ENCODE measurements at regions not wholly inside any gene's neighbourhood (a gene's known extent, or its start where the extent isn't known, plus 50 kb on each side); places are given as distances from the start of the nearest gene placed in this dataset.

DNA sequence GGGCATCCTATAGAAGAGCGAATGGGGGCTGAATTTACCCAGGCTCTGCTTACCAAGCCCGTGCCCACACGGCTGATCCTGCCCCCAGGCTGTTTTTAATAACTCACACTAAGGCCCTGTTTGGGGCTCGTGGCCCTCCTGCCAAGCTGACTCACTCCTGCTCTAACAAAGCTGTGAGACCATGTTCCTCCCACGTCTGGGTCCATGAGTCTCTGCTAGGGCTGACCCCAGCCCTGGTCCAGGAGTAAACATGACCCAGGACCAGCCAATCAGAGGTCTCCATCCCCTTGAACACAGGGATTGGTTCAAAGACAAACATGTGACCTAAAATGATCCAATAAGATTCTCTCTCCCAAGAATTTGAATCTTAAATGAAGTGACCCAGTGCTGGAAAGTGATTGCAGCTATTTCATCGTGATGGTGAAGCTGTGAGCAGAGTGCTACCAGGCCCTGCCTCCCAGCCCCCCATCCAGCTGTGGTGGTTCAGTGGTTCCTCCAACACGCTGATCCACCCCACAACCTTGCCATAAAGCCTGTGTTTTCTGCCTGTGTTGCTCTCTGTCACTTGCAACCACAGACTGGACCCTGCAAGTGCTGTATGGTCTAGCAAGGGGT is 57.2 kb downstream of the C16orf82 start:
- DNase-seq (ENCODE audit: insufficient read length, low spot score) (no peak), FAIRE-seq (no peak)

DNA sequence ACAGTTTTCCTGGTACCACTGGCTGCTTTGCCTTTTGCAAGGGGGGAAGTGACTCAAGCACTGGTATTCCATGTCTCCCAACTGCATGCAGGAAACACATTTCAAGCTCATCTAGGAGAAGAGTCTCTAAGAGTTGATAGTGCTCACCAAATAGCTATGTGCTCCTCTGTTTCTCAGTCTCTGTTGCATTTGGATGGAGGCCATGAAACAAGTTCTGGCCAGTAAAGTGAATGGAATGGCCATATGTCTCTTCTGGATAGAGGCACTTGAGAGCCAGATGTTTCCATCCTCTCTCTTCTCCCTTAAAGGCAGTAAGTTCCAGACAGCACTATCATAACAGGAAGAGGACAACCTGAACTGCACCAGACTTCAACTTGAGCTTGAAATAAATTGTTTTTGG is 60.6 kb downstream of the C16orf82 start:
- DNase-seq (ENCODE audit: insufficient read length, low spot score) (no peak), FAIRE-seq (no peak)

DNA sequence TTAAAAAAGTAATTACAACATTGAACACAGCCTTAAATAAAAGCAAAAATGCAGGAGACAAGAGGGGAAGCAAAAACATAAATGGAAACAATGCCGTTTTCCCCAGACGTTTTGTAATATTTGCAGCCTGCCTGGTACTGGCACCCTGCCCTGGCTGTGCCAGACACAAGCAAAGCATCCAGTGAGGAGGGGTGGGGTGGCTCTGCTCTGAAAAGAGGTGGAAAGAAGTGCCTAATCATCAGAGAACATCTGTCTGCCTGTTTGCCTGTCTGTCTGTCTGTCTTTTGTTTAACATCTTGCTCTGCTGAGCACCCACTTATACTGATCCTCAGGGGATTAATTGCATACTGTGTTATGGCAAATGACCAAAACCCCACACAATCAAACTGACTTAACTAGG is 62.7 kb downstream of the C16orf82 start:
- FAIRE-seq, result no peak
- DNase-seq (ENCODE audit: insufficient read length, low spot score), result no peak

DNA sequence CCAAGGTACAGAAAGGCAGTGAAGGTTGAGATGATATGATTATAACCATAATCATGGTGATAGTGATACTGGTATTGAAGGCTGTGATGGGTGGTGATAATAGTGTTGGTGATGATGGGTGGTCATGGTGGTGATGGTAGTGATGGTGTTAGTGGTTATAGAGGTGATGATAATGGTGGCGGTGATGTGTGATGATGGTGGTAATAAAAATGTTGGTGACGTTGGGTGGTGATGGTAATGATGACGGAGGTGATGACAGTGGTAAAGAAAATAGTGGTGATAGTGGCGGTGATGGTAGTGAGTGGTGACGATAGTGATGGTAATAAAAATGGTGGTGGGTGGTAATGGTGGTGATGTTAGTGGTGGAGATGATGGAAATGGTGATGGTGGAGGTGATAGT is 65.1 kb upstream of the KDM8 start:
- DNase-seq (ENCODE audit: insufficient read length, low spot score), result no peak
- no peak for FAIRE-seq

DNA sequence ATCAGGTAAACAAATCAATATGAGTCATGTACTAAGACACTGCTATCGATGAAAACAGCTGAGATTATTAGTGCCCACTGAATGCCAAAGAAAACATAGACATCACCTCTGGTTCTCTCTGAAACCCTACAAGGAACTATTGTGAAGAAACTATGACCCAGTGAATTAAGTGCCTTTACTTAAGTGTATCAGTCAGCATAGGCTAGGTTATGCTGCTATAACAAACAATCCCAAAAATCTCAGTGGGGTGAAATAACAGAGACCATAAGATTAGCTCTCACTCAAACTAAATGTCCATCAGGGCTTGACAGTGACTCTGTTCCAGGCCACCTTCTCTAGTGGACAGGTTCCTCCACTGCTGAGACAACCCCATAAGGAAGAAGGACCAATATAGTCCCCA is 57.7 kb upstream of the KDM8 start:
- DNase-seq (ENCODE audit: insufficient read length, low spot score) (no peak), FAIRE-seq (no peak)

DNA sequence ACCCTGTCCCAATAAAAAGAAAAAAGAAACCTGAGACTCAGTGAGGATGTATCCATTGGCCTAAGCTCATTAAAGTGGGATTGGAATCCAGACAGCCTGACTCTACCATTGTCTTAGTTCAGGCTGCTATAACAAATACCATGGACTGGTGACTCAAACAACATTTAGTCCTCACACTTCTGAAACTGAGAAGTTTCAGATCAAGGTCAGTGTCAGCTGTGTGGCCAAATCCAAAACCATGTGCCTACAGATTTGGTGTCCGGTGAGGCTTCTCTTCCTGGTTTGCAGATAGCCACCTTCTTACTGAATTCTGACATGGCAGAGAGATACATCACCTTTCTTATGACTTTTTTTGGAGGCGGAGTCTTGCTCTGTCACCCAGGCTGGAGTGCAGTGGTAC is 53.3 kb upstream of the KDM8 start:
- FAIRE-seq, result peak; percentile 82

DNA sequence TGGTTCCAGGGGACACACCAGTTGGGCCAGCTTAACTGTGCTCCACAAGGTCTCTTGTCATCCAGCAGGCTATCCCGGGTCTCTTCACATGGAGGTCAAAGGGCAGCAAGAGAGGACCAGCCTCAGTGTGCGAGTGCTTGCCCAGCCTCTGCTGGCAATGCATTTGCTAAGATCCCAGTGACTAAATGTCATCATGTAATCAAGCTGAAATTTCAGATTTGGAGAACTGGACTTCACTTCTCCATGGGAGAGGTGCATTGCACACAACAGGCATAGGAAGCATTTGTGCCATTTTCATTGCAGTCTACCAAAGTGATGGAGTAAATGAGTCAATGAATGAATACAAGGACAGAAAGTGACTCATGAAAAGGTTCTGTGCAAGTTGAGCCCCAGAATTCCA is 51.2 kb upstream of the KDM8 start:
- FAIRE-seq (no peak), DNase-seq (ENCODE audit: insufficient read length, low spot score) (no peak)

More for the DNA sequence above, 53.3 kb upstream of the KDM8 start:
- DNase-seq (ENCODE audit: insufficient read length, low spot score), result no peak

DNA sequence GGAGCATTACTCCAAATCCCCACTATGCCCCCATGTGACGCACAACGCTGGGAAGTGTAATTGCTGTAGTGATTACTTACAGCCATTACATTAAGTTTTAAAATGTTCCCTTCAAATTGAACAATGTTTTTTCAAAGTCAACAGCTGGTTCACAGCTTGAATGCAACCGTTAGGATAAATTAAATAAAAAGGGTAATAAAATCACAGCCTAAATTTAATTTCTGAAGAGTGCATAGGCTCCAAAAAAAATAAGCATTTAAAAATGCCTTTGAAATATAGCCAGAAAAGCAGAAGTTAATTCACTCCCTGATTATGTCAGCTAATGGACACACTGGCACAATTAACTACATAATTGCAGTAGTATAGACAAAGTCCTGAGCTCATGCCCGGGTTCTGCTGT is 50.5 kb upstream of the KDM8 start:
- FAIRE-seq, result no peak
- no peak for DNase-seq (ENCODE audit: insufficient read length, low spot score)

All from GM19239 (cell line).